ENCODE measurements at regions not wholly inside any gene's neighbourhood (a gene's known extent, or its start where the extent isn't known, plus 50 kb on each side); places are given as distances from the start of the nearest gene placed in this dataset.
A peak's percentile ranks its signal among the peaks of the same experiment; 100 is the strongest.
"Not testable (repeated sequence)": the region's sequence is repeated elsewhere in the genome, so short reads cannot be mapped to it uniquely, and the experiment has no call there.

DNA sequence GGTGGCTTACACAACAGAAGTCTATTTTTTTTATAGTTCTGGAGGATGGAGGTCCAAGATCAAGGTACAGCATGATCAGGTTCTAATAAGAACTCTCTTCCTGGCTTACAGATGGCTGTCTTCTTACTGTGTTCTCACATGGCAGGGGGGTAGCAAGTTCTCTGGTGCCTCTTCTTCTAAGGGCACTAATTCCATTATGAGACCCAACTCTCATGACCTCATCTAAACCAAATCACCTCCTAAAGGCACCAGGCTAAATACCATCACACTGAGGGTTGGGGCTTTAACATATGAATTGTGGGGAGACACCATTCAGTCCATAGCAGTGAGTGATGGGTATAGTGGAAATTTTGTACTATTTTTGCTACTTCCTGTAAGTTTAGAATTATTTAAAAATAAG is 75.2 kb upstream of the SLC4A7 start:
- Histone ChIP-seq H3K36me3 (no peaks in the 10 kb centered on the region), H3K27me3 (no peaks in the 10 kb centered on the region), H3K4me1 (peaks cover 0 to 57% (median 21%) of the 10 kb centered on the region in 4 donors), H3K9me3 (no peaks in the 10 kb centered on the region), H3K27ac (peak overlapping the region; percentile 51 to 80), H3K4me3 (no peak overlapping the region)
- TF ChIP-seq, protein P1, sequence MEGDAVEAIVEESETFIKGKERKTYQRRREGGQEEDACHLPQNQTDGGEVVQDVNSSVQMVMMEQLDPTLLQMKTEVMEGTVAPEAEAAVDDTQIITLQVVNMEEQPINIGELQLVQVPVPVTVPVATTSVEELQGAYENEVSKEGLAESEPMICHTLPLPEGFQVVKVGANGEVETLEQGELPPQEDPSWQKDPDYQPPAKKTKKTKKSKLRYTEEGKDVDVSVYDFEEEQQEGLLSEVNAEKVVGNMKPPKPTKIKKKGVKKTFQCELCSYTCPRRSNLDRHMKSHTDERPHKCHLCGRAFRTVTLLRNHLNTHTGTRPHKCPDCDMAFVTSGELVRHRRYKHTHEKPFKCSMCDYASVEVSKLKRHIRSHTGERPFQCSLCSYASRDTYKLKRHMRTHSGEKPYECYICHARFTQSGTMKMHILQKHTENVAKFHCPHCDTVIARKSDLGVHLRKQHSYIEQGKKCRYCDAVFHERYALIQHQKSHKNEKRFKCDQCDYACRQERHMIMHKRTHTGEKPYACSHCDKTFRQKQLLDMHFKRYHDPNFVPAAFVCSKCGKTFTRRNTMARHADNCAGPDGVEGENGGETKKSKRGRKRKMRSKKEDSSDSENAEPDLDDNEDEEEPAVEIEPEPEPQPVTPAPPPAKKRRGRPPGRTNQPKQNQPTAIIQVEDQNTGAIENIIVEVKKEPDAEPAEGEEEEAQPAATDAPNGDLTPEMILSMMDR (IDR thresholded peaks at IDR 0.05): no peak
- no peak for DNase-seq
- intact Hi-C loops (cut with DNase I; ENCODE audit: low total_unique reads): no loop called here

DNA sequence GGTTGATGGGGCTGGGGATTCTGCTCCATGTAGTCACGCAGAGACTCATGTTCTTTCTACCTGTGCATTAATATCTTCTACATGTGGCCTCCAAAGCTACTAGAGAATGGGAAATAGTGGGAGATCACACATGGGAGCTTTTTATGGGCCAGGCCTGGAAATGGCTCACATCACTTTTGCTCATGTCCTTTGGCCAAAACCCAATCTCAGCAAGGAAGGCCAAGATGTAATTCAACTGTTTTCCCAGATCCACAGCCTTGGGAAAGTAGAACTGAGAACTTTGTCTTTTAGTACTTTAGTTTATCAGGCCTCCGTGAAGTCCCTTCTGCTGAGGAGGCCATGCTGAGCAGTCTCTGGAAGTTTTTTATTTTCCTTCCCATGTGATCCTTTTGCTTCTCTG is 73.2 kb upstream of the SLC4A7 start:
- H3K27ac ChIP-seq: peak overlapping the region; percentile 80 to 82

DNA sequence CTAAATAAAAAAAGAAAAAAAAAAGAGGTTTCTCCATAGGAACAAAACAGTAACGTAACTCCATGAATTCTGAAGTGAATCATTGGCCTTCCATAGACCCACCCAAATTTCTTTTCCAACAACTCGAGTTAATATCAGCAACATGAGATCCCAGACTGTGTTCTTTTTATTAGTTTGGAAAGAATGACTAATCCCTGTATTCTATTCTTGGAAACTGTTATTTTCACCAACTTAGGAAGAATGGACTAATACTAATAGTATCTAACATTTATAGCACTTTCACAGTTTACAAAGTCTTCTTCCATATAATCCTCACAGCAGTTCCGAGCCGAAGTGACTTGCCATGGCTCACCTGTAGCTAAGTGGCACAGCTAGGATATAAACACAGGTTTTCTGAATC is 72.7 kb upstream of the SLC4A7 start:
- TF ChIP-seq, protein P1 (IDR thresholded peaks at IDR 0.05): no peak
- Histone ChIP-seq H3K27ac (peak overlapping the region; percentile 80 to 82), H3K9me3 (no peaks in the 10 kb centered on the region), H3K4me3 (no peak overlapping the region), H3K4me1 (peaks cover 0 to 66% (median 21%) of the 10 kb centered on the region in 4 donors), H3K36me3 (no peaks in the 10 kb centered on the region), H3K27me3 (no peaks in the 10 kb centered on the region)
- intact Hi-C loops (cut with DNase I; ENCODE audit: low total_unique reads): no loop called here
- DNase-seq: no peak

More for the DNA sequence above, 73.2 kb upstream of the SLC4A7 start:
- Histone ChIP-seq H3K4me1 (peaks cover 0 to 66% (median 21%) of the 10 kb centered on the region in 4 donors), H3K4me3 (no peak overlapping the region), H3K27me3 (no peaks in the 10 kb centered on the region), H3K9me3 (no peaks in the 10 kb centered on the region), H3K36me3 (no peaks in the 10 kb centered on the region)
- intact Hi-C loops (cut with DNase I; ENCODE audit: low total_unique reads): no loop called here
- TF ChIP-seq, protein P1 (IDR thresholded peaks at IDR 0.05): no peak
- DNase-seq: no peak

DNA sequence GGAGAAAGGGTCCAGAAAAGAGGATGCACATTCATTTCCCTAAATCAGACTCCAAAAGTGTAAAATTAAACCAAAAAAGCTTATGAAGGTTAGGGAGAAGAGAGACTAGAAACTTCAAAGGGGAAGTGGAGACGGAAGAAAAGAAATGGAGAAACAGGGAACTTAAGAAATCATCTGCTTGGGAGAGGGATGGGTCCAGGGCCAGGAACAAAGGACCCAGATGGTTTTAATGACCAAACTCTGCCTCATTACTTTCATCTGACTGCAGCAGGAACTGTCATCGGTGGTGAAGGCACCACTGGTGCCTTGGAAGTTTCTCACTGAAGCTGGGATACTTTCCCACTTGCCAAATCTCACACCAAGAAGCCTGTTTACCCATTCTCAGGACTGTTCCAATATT is 70.5 kb upstream of the SLC4A7 start:
- TF ChIP-seq, protein P1 (IDR thresholded peaks at IDR 0.05): no peak
- Histone ChIP-seq H3K9me3 (no peaks in the 10 kb centered on the region), H3K27ac (peak overlapping the region; percentile 36 to 48), H3K36me3 (no peaks in the 10 kb centered on the region), H3K27me3 (no peaks in the 10 kb centered on the region), H3K4me3 (no peak overlapping the region), H3K4me1 (peaks cover 0 to 56% (median 13%) of the 10 kb centered on the region in 4 donors)
- no peak for DNase-seq
- intact Hi-C loops (cut with DNase I; ENCODE audit: low total_unique reads): no loop called here

DNA sequence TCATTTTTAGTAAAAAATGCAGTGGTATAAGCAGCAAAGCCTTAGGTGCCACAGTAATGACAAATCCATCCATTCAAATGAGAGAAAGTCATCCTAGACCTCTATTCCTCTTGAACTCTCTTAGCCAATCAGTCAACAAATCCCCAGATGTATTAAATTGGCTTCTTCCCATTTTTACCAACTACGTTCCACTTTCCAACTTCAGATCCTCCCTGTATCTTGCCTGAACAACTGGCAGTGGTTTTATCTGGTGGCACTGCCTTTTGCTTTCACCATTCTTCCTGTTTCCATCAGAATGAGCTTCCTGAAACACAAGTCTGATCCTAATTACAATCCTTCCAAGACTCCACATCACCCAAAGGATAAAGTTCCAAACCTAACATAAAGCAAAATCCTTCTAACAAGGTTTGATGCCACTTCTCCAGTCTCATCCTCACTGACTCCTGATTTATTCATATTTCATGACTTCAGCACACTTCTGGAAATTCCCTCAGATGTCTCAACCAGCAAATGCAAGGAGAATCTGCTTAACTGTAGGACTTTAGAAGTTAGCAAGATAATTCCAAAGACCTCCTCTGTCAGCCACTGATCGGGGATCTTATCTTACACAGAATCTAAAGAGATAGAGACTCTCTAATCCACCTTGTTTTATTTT is 69.8 kb upstream of the SLC4A7 start:
- Histone ChIP-seq H3K27me3 (no peaks in the 10 kb centered on the region), H3K4me3 (no peak overlapping the region), H3K9me3 (no peaks in the 10 kb centered on the region), H3K27ac (peak overlapping the region; percentile 36 to 48), H3K36me3 (no peaks in the 10 kb centered on the region), H3K4me1 (peaks cover 0 to 49% (median 10%) of the 10 kb centered on the region in 4 donors)
- intact Hi-C loops (cut with DNase I; ENCODE audit: low total_unique reads): no loop called here
- TF ChIP-seq, protein P1 (IDR thresholded peaks at IDR 0.05): no peak
- DNase-seq: no peak

DNA sequence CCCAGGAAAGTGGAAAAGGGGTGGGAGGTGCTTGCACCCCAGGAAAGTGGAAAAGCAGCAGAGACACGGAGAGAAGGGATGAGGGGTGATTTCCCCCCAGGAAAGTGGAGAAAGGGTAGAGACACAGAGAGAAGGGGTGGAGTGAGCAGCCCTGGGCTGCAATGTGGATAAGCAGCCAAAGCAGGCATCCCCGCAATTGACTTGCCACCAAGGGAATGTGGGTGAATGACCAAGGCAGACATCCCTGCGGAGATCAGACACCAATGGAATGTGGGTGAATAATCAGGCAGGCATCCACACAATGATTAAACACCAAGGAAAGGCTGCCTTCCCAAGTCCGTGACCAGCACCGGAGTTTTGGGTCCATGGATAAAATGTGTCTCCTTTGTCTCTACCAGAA is 68.5 kb upstream of the SLC4A7 start:
- intact Hi-C loops (cut with DNase I; ENCODE audit: low total_unique reads); H3K27ac ChIP-seq; DNase-seq; H3K4me3 ChIP-seq; H3K9me3 ChIP-seq; H3K36me3 ChIP-seq; H3K27me3 ChIP-seq: not testable (repeated sequence)
- peaks cover 0 to 40% (median 10%) of the 10 kb centered on the region in 4 donors for H3K4me1 ChIP-seq

DNA sequence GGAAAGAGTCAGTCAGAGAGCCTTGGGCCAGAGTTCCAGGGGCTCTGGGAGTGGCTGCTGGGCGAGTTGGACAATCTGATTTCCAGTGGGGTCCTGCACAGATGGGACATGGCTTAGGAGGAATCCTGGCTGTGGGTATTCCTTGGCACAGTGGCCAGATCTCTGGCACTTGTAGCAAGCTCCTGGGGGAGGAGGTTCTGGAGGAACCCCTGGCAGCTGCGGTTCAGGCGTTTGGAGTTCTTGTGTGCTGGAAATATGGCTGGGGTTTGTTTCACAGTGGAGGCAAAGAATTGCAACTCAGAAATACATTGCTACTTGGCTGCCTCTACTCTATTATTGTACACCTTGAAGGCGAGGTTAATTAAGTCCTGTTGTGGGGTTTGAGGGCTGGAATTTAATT is 67.2 kb upstream of the SLC4A7 start:
- H3K27ac ChIP-seq; H3K27me3 ChIP-seq; intact Hi-C loops (cut with DNase I; ENCODE audit: low total_unique reads); H3K36me3 ChIP-seq; H3K9me3 ChIP-seq; H3K4me3 ChIP-seq; DNase-seq: not testable (repeated sequence)
- H3K4me1 ChIP-seq: peaks cover 0 to 27% (median 2%) of the 10 kb centered on the region in 4 donors
